ENCODE measurements at regions not wholly inside any gene's neighbourhood (a gene's known extent, or its start where the extent isn't known, plus 50 kb on each side); places are given as distances from the start of the nearest gene placed in this dataset.

GRCh38 chr2:128801576-128801975 is 482.9 kb upstream of the HS6ST1 start:
- H3K9ac ChIP-seq (ENCODE audit: low read depth, low read length), result no peak overlapping the region
- H3K4me3 ChIP-seq (ENCODE audit: low read depth, low read length), result no peak overlapping the region
- H3K36me3 ChIP-seq (ENCODE audit: control insufficient read depth, insufficient read depth, low read length), result no peaks in the 10 kb centered on the region
- no peaks in the 10 kb centered on the region for H3K4me1 ChIP-seq (ENCODE audit: control insufficient read depth, insufficient read depth, low read length)
- no peaks in the 10 kb centered on the region for H3K27me3 ChIP-seq (ENCODE audit: control insufficient read depth, insufficient read depth, low read length)
- H3K9me3 ChIP-seq (ENCODE audit: control insufficient read depth, insufficient read depth, low read length), result no peaks in the 10 kb centered on the region

GRCh38 chr2:128803222-128803621 is 484.6 kb upstream of the HS6ST1 start:
- no peaks in the 10 kb centered on the region for H3K4me1 ChIP-seq (ENCODE audit: control insufficient read depth, insufficient read depth, low read length)
- H3K9me3 ChIP-seq (ENCODE audit: control insufficient read depth, insufficient read depth, low read length), result no peaks in the 10 kb centered on the region
- no peak overlapping the region for H3K9ac ChIP-seq (ENCODE audit: low read depth, low read length)
- H3K27me3 ChIP-seq (ENCODE audit: control insufficient read depth, insufficient read depth, low read length), result no peaks in the 10 kb centered on the region
- no peak overlapping the region for H3K4me3 ChIP-seq (ENCODE audit: low read depth, low read length)
- H3K36me3 ChIP-seq (ENCODE audit: control insufficient read depth, insufficient read depth, low read length), result no peaks in the 10 kb centered on the region

- H3K36me3 ChIP-seq (ENCODE audit: control insufficient read depth, insufficient read depth, low read length), result no peaks in the 10 kb centered on the region
- no peaks in the 10 kb centered on the region for H3K27me3 ChIP-seq (ENCODE audit: control insufficient read depth, insufficient read depth, low read length)
- no peak overlapping the region for H3K9ac ChIP-seq (ENCODE audit: low read depth, low read length)
- no peak overlapping the region for H3K4me3 ChIP-seq (ENCODE audit: low read depth, low read length)
- no peaks in the 10 kb centered on the region for H3K9me3 ChIP-seq (ENCODE audit: control insufficient read depth, insufficient read depth, low read length)
- no peaks in the 10 kb centered on the region for H3K4me1 ChIP-seq (ENCODE audit: control insufficient read depth, insufficient read depth, low read length)
Measured at GRCh38 chr2:128805237-128805636, 486.6 kb upstream of the HS6ST1 start.

DNA sequence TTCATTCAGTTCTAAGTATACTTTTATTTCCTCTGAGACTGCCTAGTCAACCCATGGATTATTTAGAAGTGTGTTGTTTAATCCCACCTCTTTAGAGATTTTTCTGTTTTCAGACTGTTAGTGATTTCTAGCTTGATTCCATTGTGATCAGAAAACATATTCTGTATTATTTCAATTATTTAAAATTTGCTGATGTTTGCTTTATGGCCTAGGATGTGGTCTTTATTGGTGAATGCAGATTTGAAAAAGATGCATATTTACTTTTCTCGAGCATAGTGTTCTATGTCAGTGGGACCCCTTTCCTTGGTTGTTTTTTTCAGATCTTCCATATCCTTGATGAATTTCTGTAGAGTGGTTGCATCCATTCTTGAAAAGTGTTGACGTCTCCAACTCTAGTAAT is 487.2 kb upstream of the HS6ST1 start:
- Histone ChIP-seq H3K9me3 (ENCODE audit: control insufficient read depth, insufficient read depth, low read length) (no peaks in the 10 kb centered on the region), H3K4me3 (ENCODE audit: low read depth, low read length) (no peak overlapping the region), H3K4me1 (ENCODE audit: control insufficient read depth, insufficient read depth, low read length) (no peaks in the 10 kb centered on the region), H3K27me3 (ENCODE audit: control insufficient read depth, insufficient read depth, low read length) (no peaks in the 10 kb centered on the region), H3K9ac (ENCODE audit: low read depth, low read length) (no peak overlapping the region), H3K36me3 (ENCODE audit: control insufficient read depth, insufficient read depth, low read length) (no peaks in the 10 kb centered on the region)

DNA sequence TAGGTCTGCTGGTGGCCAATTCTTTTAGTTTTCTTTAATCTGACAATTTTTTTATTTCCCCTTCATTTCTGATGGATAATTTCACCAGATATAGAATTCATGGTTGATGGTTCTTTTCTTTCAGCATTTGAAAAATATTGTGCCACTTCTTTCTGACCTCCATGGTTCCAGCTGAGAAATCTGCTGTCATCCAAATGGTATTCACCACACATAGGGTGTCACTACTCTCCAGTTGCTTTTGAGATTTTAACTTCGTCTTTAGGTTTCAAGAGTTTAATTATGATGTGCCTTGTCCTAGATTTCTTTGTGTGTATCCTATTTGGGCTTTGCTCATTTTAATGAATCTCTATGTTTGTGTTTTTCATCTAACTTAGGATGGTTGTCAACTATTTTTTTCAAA is 488.6 kb upstream of the HS6ST1 start:
- no peaks in the 10 kb centered on the region for H3K9me3 ChIP-seq (ENCODE audit: control insufficient read depth, insufficient read depth, low read length)
- H3K9ac ChIP-seq (ENCODE audit: low read depth, low read length), result no peak overlapping the region
- H3K36me3 ChIP-seq (ENCODE audit: control insufficient read depth, insufficient read depth, low read length), result no peaks in the 10 kb centered on the region
- H3K27me3 ChIP-seq (ENCODE audit: control insufficient read depth, insufficient read depth, low read length), result no peaks in the 10 kb centered on the region
- no peak overlapping the region for H3K4me3 ChIP-seq (ENCODE audit: low read depth, low read length)
- H3K4me1 ChIP-seq (ENCODE audit: control insufficient read depth, insufficient read depth, low read length), result no peaks in the 10 kb centered on the region

- no peak overlapping the region for H3K4me3 ChIP-seq (ENCODE audit: low read depth, low read length)
- H3K9ac ChIP-seq (ENCODE audit: low read depth, low read length), result no peak overlapping the region
- no peaks in the 10 kb centered on the region for H3K36me3 ChIP-seq (ENCODE audit: control insufficient read depth, insufficient read depth, low read length)
- H3K4me1 ChIP-seq (ENCODE audit: control insufficient read depth, insufficient read depth, low read length), result no peaks in the 10 kb centered on the region
- H3K27me3 ChIP-seq (ENCODE audit: control insufficient read depth, insufficient read depth, low read length), result no peaks in the 10 kb centered on the region
- no peaks in the 10 kb centered on the region for H3K9me3 ChIP-seq (ENCODE audit: control insufficient read depth, insufficient read depth, low read length)
Measured at GRCh38 chr2:128808462-128809258, 490.0 kb upstream of the HS6ST1 start.

- Histone ChIP-seq H3K36me3 (ENCODE audit: control insufficient read depth, insufficient read depth, low read length) (no peaks in the 10 kb centered on the region), H3K9me3 (ENCODE audit: control insufficient read depth, insufficient read depth, low read length) (no peaks in the 10 kb centered on the region), H3K4me3 (ENCODE audit: low read depth, low read length) (no peak overlapping the region), H3K4me1 (ENCODE audit: control insufficient read depth, insufficient read depth, low read length) (no peaks in the 10 kb centered on the region), H3K9ac (ENCODE audit: low read depth, low read length) (no peak overlapping the region), H3K27me3 (ENCODE audit: control insufficient read depth, insufficient read depth, low read length) (no peaks in the 10 kb centered on the region)
Measured at GRCh38 chr2:128809259-128809636, 490.6 kb upstream of the HS6ST1 start.

DNA sequence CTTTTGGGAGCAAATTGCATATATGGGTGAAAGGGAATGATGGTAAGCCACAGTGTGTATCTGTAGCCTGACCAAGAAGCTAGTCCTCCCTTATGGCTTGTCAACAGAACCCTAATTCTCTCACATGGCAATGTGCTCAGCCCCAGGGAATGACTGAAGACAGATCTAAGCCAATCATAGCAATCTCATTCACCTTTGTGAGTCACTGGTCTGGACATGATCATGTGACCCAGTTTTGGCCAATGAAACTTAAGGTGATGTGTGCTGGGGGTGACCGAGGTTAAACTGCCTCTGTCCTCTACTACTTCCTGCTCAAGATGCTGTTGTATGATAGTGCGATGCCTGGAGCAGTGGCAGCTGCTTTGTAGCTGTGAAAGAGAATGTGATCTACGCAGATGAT is 491.2 kb upstream of the HS6ST1 start:
- no peaks in the 10 kb centered on the region for H3K36me3 ChIP-seq (ENCODE audit: control insufficient read depth, insufficient read depth, low read length)
- no peaks in the 10 kb centered on the region for H3K9me3 ChIP-seq (ENCODE audit: control insufficient read depth, insufficient read depth, low read length)
- H3K4me1 ChIP-seq (ENCODE audit: control insufficient read depth, insufficient read depth, low read length), result no peaks in the 10 kb centered on the region
- H3K27me3 ChIP-seq (ENCODE audit: control insufficient read depth, insufficient read depth, low read length), result no peaks in the 10 kb centered on the region
- no peak overlapping the region for H3K9ac ChIP-seq (ENCODE audit: low read depth, low read length)
- no peak overlapping the region for H3K4me3 ChIP-seq (ENCODE audit: low read depth, low read length)

DNA sequence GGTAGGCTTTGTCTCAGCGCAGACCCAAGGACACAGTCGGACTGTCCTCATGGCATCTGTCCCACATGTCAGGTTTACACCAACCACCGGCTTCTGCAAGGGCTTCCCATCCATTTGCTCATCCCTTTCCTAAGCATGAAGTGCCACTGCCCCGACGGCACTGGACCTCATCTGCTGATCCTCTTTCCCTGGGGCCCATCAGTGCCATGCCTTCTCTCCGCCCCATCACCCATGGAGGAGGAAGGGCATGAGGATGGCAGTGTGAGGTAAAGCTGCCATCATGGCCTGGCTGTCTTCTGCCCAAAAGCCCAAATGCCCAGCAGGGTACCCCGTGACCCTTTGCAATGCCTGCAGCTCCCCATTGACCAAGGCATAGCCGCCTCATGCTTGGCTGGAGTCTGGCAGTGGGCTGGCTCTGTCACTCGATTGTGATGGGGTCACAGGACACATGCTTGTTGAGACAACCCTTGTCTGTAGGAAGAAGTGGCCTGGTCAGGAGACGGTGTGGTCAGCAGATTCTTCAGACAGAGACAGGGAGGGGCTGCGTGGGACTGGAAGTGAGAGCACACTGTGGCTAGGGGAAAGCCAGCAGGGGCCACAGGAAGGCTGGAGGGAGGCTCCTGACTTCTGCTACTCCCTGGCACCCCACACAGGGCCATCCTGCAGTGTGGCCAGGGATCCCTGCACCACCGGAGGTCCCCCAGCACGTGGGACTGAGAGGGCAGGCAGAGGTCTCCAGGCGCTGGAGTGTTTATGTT is 493.7 kb upstream of the HS6ST1 start:
- no peaks in the 10 kb centered on the region for H3K36me3 ChIP-seq (ENCODE audit: control insufficient read depth, insufficient read depth, low read length)
- H3K4me3 ChIP-seq (ENCODE audit: low read depth, low read length), result no peak overlapping the region
- H3K27me3 ChIP-seq (ENCODE audit: control insufficient read depth, insufficient read depth, low read length), result no peaks in the 10 kb centered on the region
- no peaks in the 10 kb centered on the region for H3K9me3 ChIP-seq (ENCODE audit: control insufficient read depth, insufficient read depth, low read length)
- H3K4me1 ChIP-seq (ENCODE audit: control insufficient read depth, insufficient read depth, low read length), result no peaks in the 10 kb centered on the region
- no peak overlapping the region for H3K9ac ChIP-seq (ENCODE audit: low read depth, low read length)

- Histone ChIP-seq H3K9ac (ENCODE audit: low read depth, low read length) (no peak overlapping the region), H3K9me3 (ENCODE audit: control insufficient read depth, insufficient read depth, low read length) (no peaks in the 10 kb centered on the region), H3K4me1 (ENCODE audit: control insufficient read depth, insufficient read depth, low read length) (no peaks in the 10 kb centered on the region), H3K27me3 (ENCODE audit: control insufficient read depth, insufficient read depth, low read length) (no peaks in the 10 kb centered on the region), H3K36me3 (ENCODE audit: control insufficient read depth, insufficient read depth, low read length) (no peaks in the 10 kb centered on the region), H3K4me3 (ENCODE audit: low read depth, low read length) (no peak overlapping the region)
Measured at GRCh38 chr2:128813352-128814034, 494.8 kb upstream of the HS6ST1 start.

GRCh38 chr2:128815248-128815647 is 496.6 kb upstream of the HS6ST1 start:
- H3K27me3 ChIP-seq (ENCODE audit: control insufficient read depth, insufficient read depth, low read length), result no peaks in the 10 kb centered on the region
- H3K4me1 ChIP-seq (ENCODE audit: control insufficient read depth, insufficient read depth, low read length), result no peaks in the 10 kb centered on the region
- no peaks in the 10 kb centered on the region for H3K9me3 ChIP-seq (ENCODE audit: control insufficient read depth, insufficient read depth, low read length)
- H3K9ac ChIP-seq (ENCODE audit: low read depth, low read length), result no peak overlapping the region
- H3K36me3 ChIP-seq (ENCODE audit: control insufficient read depth, insufficient read depth, low read length), result no peaks in the 10 kb centered on the region
- H3K4me3 ChIP-seq (ENCODE audit: low read depth, low read length), result no peak overlapping the region

- no peaks in the 10 kb centered on the region for H3K4me1 ChIP-seq (ENCODE audit: control insufficient read depth, insufficient read depth, low read length)
- no peaks in the 10 kb centered on the region for H3K27me3 ChIP-seq (ENCODE audit: control insufficient read depth, insufficient read depth, low read length)
- no peak overlapping the region for H3K4me3 ChIP-seq (ENCODE audit: low read depth, low read length)
- H3K9me3 ChIP-seq (ENCODE audit: control insufficient read depth, insufficient read depth, low read length), result no peaks in the 10 kb centered on the region
- no peak overlapping the region for H3K9ac ChIP-seq (ENCODE audit: low read depth, low read length)
- H3K36me3 ChIP-seq (ENCODE audit: control insufficient read depth, insufficient read depth, low read length), result no peaks in the 10 kb centered on the region
Measured at GRCh38 chr2:128817171-128817570, 498.5 kb upstream of the HS6ST1 start.
